Left ventricle myocardium inferior (tissue), 1 donor: ENCODE measurements at regions not wholly inside any gene's neighbourhood (a gene's known extent, or its start where the extent isn't known, plus 50 kb on each side); places are given as distances from the start of the nearest gene placed in this dataset.

ENCODE experiments used
- DNase-seq: peaks from one replicate; pipeline ENCODE4 v3.0.0-alpha.2; 2020
- H3K27ac ChIP-seq: fragments of 200-600 bp; replicated peaks from 2 replicates; pipeline ENCODE4 v1.8.0; 2021
- H3K27me3 ChIP-seq: fragments of 200-600 bp; 2 replicates; pipeline ENCODE4 v1.8.0; 2021; ENCODE audit warnings: low read depth
- H3K36me3 ChIP-seq: fragments of 200-600 bp; 2 replicates; pipeline ENCODE4 v1.8.0; 2021
- H3K4me1 ChIP-seq: fragments of 200-600 bp; 2 replicates; pipeline ENCODE4 v1.8.0; 2021
- H3K4me3 ChIP-seq: fragments of 200-600 bp; 2 replicates; pipeline ENCODE4 v1.8.0; 2021; ENCODE audit warnings: mild to moderate bottlenecking, moderate library complexity
- H3K9me3 ChIP-seq: fragments of 200-600 bp; replicated peaks from 2 replicates; pipeline ENCODE4 v1.8.0; 2021
- CTCF ChIP-seq: fragments of 200-600 bp; IDR thresholded peaks from 2 replicates; pipeline ENCODE4 v1.8.0; 2021; ENCODE audit warnings: antibody characterized with exemption, mild to moderate bottlenecking, borderline replicate concordance
- intact Hi-C: fragments of 100-400 bp; cut with micrococcal nuclease; formaldehyde crosslinking; loops from one replicate; pipeline ENCODE4 v1.11.0; 2022
- donor health status: DM: no; HTN: yes; CAD: no; lungs with severe emphysema.

GRCh38 chr18:57223144-57223870 is 76.4 kb downstream of the BOD1L2 start:
- Histone ChIP-seq H3K36me3 (no peaks in the 10 kb centered on the region), H3K4me3 (no peak overlapping the region), H3K9me3 (peaks cover 2% of the 10 kb centered on the region), H3K27ac (no peak overlapping the region), H3K27me3 (peaks cover 49% of the 10 kb centered on the region), H3K4me1 (no peaks in the 10 kb centered on the region)
- no peak for TF ChIP-seq CTCF
- intact Hi-C loops: no loop called here
- DNase-seq: no peak

DNA sequence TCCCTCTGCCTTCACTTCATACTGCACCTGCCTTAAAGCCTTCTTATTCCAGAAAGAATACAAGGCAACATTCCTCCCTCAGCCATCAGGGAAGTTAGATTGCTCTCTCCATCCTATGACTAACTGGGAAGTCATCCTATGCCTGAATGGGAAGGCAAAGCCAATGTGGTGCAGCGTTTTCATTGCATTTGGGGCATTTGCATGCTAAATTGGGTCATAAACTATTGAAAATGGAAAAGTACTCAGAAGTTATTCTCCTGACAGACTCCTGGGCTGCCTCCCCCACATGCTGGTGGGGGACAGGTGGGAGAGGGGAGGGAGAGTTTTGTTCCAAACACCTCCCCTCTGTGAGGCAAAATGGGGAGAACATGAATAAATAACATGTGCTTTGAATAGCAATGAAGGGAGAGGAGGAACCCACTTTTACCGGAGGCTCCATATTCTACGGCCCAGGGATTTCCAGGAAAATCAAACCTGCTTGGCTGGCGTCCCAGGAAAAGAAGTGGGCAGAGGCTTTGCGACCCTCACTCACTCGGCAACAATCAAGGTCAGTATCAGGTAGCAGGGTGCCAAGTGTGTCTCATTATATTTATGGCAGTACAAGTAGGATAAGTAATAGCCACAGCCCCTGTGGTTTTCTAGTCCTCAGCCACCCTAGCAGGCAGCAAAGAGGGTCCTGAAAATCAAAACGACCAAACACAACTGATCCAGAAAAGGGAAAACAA is 84.1 kb downstream of the BOD1L2 start:
- no peak overlapping the region for H3K27ac ChIP-seq
- H3K4me1 ChIP-seq: no peaks in the 10 kb centered on the region
- H3K4me3 ChIP-seq: no peak overlapping the region
- intact Hi-C loops: no loop called here
- no peaks in the 10 kb centered on the region for H3K36me3 ChIP-seq
- no peak for DNase-seq
- TF ChIP-seq CTCF: no peak
- peaks cover 15% of the 10 kb centered on the region for H3K9me3 ChIP-seq
- H3K27me3 ChIP-seq: peaks cover 13% of the 10 kb centered on the region

DNA sequence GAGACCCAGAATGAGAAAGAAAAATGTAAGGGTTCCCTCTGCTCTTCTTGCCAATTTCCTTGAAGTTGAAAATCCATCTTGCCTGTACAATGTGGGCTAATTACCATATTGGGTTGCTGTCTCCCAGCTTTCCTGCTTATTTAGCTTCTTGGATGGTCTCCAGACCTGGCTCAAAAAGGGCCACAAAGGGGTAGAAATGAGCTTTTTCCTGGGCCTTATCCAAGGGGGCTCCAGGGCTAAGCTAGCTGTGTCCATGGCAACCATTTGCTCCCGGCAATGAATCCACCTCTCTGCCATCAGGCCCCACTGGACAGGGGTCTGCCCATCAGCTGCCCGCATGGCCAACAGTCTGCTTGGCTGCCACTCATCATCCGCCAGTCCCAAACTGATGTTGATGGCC is 85.0 kb downstream of the BOD1L2 start:
- Histone ChIP-seq H3K9me3 (peaks cover 15% of the 10 kb centered on the region), H3K4me3 (no peak overlapping the region), H3K4me1 (no peaks in the 10 kb centered on the region), H3K27ac (no peak overlapping the region), H3K36me3 (no peaks in the 10 kb centered on the region), H3K27me3 (peaks cover 13% of the 10 kb centered on the region)
- no peak for DNase-seq
- intact Hi-C loops: no loop called here
- TF ChIP-seq CTCF: no peak

GRCh38 chr18:57234346-57234745 is 87.5 kb downstream of the BOD1L2 start:
- Histone ChIP-seq H3K36me3 (no peaks in the 10 kb centered on the region), H3K27ac (no peak overlapping the region), H3K9me3 (peaks cover 3% of the 10 kb centered on the region), H3K4me3 (no peak overlapping the region), H3K27me3 (peaks cover 26% of the 10 kb centered on the region), H3K4me1 (no peaks in the 10 kb centered on the region)
- TF ChIP-seq CTCF: no peak
- intact Hi-C loops: no loop called here
- no peak for DNase-seq

- Histone ChIP-seq H3K9me3 (no peaks in the 10 kb centered on the region), H3K27ac (no peak overlapping the region), H3K27me3 (peaks cover 20% of the 10 kb centered on the region), H3K4me1 (no peaks in the 10 kb centered on the region), H3K4me3 (no peak overlapping the region), H3K36me3 (no peaks in the 10 kb centered on the region)
- no peak for DNase-seq
- TF ChIP-seq CTCF: no peak
- intact Hi-C loops: no loop called here
Measured at GRCh38 chr18:57241869-57242268, 95.0 kb downstream of the BOD1L2 start.
